GM19438 (cell line): ENCODE measurements at regions not wholly inside any gene's neighbourhood (a gene's known extent, or its start where the extent isn't known, plus 50 kb on each side); places are given as distances from the start of the nearest gene placed in this dataset.
"Not testable (repeated sequence)": the region's sequence is repeated elsewhere in the genome, so short reads cannot be mapped to it uniquely, and the experiment has no call there.

ENCODE experiments used
- ATAC-seq: cut with Tn5 transposase; IDR thresholded peaks from one replicate; pipeline ENCODE4 v1.9.1; 2021; ENCODE audit warnings: low read depth; ENCODE audit not compliant: unreplicated experiment

DNA sequence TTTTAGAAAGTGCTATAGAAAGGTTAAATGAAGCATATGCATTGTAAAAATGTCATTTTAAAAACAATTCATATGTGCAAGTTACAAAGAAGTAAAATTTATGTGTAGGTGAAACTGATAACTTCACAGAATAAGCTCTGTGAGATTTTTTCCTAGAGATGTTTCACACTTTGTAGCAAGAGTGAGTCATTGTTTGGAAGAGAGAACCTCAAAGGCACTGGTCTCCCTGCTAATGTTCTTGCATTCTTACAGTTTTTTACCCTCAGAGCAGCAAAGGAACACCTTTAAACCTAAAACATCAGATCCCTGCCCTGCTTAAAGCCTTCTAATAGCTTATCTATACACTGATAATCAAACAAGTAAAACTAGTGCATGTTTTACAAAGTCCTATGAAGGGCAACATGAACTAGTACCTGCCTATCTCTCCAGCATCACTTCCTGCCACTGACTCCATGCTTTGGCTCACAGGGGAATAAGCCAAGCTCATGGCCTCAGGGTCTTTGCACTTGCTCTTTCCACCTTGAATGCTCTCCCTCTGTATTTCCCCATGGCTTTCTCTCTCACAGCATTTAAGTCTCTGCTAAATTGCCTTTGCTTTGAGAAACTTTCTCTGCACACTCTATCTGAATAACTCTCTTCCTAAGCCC, 997.0 kb downstream of the GATA3 start:
- no peak for ATAC-seq

DNA sequence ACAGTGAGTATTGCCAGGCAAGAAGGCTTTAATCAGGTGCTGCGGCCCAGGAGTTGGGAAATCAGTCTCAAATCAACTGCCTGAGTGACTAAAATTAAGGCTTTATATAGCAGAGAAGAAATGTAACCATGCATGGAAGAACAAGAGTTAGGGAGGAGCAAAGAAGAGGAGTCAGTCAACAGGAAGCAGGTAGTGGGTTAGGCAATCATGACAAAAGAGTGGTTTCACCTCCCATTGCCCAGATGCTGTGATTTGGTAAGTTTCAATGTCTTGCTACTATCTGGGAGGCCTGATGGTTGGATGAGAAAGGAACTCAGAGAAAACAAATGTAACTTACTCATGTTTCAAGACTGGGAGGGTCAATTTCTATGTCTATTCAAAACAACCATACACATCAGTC, 998.3 kb downstream of the GATA3 start:
- no peak for ATAC-seq

GRCh38 chr10:9056521-9056920, 1002.0 kb downstream of the GATA3 start:
- ATAC-seq = no peak

GRCh38 chr10:9057293-9057692, 1002.8 kb downstream of the GATA3 start:
- ATAC-seq = not testable (repeated sequence)

DNA sequence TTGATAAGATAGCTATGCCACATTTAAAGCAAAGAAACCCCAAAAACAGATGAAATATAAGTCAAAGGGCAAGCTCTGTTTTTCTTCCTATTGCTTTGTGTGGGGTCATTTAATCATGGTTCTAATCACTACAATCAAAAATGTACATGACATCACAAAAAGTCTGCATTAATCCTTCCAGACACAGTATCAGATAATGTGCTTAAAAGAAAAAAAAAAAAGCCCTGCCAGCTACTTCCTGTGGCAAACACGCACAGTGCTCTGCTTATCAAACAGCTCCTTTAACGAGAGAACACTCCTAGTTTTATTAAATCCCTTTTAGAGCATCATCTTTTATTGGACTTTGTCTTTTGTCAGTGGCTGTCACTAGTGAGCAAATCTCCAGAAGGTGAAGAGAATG, 1005.8 kb downstream of the GATA3 start:
- ATAC-seq = no peak

- ATAC-seq = no peak
Measured at GRCh38 chr10:9061871-9062270, 1007.4 kb downstream of the GATA3 start.

GRCh38 chr10:9066152-9066551, 1011.7 kb downstream of the GATA3 start:
- ATAC-seq = no peak

DNA sequence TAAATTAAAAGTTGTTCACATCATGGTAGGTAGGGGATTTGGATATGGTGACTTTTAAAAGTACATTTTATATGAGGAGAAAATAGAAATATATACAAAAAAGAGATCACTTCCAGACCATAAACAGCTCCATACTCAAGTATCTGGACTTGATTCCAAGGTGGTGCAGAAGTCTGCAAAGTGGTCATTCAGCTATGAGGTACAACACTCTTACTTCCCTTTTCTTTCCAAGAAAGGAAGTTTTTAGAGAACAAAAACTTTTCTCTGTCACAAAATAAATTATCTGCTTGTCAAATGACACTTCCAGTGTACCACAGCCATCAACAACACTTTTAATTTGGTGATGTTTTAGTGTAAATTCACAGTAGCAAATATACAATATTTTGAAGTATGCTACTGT, 1013.5 kb downstream of the GATA3 start:
- no peak for ATAC-seq

DNA sequence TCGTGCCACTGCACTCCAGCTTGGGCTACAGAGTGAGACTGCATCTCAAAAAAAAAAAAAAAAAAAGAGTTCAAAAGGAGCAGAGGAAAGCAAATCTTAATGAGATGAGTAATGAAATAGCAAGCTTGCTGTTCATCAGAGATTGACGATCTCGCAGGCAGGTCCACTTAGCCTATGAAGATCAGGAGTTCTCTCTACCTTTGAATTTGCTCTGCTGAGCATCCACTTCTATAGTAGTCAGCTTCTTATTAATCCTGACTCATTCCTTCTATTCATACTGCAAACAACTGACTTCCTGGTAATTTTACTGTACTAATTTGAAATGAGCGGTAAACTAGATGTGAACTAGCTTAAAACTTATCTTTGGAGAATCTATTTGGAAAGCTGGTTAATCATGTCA, 1014.6 kb downstream of the GATA3 start:
- ATAC-seq = no peak

DNA sequence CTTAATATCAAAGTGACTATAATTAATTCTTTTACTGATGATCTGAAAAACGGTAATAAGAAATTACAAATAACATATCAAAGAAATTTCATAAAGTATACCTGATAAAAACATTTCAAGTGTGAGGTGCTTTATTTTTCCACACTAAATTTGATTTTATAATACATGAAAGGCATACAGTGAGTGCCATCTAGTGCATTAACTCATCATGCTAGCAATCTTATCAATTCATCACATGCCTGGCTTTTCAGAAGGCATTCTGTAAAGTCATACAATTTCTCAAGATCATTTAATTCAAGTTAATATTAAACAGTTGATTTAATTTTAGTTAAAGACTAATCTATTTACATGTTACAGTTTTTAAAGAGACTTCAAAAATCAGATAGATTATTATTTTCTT, 1020.9 kb downstream of the GATA3 start:
- no peak for ATAC-seq

DNA sequence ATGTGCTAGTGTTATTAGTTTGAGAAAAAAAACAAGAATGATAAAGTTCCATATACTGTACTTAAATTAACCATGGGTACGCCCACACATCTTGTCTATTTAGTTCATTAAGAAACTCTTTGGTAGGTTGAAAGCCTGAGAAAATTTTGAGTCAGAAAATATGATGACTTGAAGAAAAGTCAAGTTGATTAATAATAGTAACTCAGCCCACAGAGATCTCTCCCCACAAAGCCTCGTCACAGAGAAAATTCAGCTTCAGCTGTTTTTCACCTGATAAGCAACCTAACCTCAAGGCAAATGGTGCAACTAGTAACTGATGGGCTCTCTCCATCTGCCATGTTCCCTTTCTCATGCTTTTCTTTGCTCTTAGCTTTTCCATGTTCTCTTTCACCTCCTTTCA, 1021.6 kb downstream of the GATA3 start:
- ATAC-seq = no peak

DNA sequence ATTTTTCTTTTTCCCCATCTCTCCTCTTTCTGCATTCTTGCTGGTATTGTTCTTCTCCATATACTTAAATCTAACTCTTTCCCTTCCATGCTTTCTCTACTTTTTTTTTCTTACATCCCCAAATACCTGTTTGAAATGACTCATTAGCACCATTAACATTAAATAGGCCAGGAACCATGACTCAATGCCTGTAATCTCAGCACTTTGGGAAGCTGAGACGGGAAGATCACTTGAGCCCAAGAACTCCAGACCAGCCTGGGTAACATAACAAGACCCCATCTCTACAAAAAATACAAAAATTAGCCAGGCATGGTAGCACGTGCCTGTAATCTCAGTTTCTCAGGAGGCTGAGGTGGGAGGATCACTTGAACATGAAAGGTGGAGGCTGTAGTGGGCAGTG, 1026.8 kb downstream of the GATA3 start:
- no peak for ATAC-seq

DNA sequence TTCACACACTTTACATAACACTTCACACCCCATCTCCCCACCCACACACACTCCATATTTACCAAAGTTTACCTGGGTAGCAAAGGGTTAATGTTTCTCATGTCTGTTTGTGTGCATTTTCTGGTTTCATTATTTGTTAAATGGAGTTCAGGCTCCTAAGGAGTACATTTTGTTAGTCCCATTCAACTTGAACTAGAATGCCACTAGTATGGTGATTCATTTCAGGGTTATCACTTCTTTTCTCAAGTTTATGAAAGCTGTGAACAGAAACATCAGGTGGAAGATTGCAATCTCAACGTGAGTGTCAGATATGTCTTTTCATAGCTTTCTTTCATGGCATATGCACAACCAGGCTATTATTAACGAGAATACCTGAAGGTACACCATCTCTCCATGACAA, 1027.5 kb downstream of the GATA3 start:
- ATAC-seq = no peak

DNA sequence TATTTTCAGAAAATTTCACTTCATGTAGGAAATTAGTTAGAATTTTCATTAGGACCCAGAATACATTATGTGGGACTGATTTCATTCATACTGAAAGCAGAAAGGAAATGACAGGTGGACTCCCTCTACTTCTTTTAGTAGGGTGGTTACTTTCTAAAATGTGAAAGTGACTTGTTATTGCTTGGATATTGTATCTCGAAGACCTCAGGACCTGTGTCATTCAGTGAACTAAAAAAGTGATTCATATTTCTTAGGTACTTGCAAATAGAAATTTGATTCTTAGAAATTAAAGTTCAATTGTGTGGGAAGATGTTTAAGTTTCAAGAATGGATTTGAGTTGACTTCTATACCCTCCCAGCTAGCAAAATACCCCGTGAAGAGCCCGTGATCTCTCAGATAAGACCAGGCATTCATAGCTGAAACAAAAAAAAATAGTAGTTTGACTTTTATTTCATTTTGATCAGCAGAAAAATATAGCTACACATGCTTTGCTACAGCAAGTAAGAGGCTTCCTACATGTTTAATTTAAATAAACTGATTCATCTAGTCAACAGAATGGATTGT, 1037.1 kb downstream of the GATA3 start:
- ATAC-seq = no peak

DNA sequence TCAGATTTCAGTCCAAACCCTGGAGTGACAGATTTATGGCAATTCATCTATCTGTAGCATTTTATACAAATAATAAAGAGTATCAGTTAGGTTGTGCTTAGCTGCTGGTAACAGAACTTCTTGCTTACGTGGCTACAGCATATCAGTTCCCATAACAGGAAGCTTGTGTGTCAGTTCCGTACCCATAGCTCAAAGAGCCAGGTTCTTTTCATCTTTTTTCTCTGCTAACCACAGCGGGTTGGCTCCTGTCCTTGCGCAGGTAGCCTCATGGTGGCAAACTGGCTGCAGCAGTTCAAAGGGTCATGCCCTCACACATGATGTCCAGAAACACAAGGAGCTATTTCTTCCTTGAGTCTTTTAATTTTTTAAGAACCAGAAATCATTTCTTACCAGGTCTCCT, 1041.8 kb downstream of the GATA3 start:
- ATAC-seq = no peak

- no peak for ATAC-seq
Measured at GRCh38 chr10:9097206-9097990, 1042.9 kb downstream of the GATA3 start.

- ATAC-seq = no peak
Measured at GRCh38 chr10:9097991-9098306, 1043.5 kb downstream of the GATA3 start.

DNA sequence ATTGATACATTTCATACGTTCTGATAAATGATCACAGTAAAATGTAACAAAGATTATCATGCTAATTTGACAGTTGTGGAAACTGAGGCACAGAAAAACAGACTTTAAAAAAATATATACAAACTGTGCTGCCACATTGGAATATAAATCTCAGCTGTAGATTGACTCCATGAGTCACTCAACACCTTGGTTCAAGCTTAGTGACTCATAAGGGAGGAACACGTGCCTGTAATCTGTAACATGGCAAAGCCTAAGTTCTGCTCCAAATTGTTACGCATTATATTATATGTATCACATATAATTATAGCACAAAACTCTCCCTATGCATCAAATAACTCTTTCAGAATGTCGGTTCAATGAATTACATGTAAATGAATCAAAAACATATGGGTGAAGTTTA, 1047.5 kb downstream of the GATA3 start:
- ATAC-seq = no peak

DNA sequence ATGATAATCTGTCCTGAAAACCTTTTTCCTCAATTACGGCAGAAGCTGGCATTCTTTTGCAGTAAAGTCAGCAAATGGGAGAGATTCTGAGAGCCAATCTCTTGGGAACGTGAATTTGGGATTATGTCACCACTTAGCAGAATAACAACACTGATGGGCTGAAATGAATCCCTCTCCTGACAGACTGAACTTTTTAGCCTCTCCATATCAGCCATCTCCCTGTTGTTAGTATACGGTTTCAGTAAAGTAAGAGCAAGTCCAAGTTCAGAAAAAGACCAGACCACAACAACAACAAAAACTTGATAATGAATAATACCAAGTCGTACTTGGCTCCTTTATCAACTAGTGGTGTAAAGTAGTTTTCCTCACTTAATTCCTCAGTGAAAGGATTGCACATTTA, 1048.8 kb downstream of the GATA3 start:
- ATAC-seq = no peak

DNA sequence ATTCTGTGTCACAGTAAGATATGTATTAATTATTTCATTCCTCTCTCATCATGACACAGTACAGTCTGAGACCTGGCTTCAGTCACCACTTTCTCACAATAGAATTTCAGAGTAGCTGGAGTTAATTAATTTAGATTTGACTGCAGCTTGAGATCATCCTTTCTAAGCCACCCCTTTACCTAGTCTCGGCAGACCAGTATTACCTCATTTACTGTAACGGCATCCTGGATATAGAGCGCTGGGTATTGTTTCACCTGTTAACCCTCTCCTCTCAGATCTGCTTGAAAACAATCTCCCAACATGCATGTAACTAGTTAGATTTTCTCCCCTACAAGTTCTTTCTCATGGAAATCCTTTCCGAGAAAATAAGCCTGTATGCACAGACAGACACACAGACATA, 1057.5 kb downstream of the GATA3 start:
- no peak for ATAC-seq

GRCh38 chr10:9126728-9127127, 1072.2 kb downstream of the GATA3 start:
- no peak for ATAC-seq

DNA sequence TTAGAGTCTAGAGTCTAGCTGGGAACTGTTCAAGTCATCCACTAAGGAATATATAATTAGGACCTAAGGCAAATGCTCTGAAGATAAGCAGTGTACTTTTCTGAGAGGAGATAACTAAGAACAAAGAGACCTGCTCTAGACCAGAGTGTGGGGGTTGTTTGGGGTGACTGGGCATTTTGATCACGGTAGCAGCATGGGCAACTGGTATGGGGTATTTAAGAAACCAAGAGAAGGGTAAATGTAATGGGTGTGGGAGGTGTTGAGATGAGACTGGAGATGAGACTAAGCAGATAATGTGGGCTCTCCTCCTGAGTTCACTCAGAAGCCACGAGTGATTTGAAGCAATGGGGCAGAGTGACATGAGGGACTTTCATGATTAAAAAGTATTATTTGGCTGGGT, 1082.9 kb downstream of the GATA3 start:
- ATAC-seq = no peak
